Effector memory CD8-positive, alpha-beta T cell (primary cell): ENCODE measurements at regions not wholly inside any gene's neighbourhood (a gene's known extent, or its start where the extent isn't known, plus 50 kb on each side); places are given as distances from the start of the nearest gene placed in this dataset.

Experiments used
- ATAC-seq: fragments of 150-1000 bp; cut with Tn5 transposase; replicated peaks from 2 replicates; pipeline ENCODE4 v1.10.0; 2021; ENCODE audit warnings: mild to moderate bottlenecking, moderate library complexity
- DNase-seq, 3 experiments: peaks; one replicate each; pipeline ENCODE4 v3.0.0; 2021
- H3K27ac Mint-ChIP-seq, 2 donors: one replicate each; pipeline ENCODE4 v1.8.0; 2022; ENCODE audit warnings: mild to moderate bottlenecking in 2 of 2, mixed read lengths in 2 of 2, moderate library complexity in 2 of 2
- H3K27me3 Mint-ChIP-seq, 2 donors: one replicate each; pipeline ENCODE4 v1.8.0; 2022; ENCODE audit warnings: mixed read lengths in 2 of 2
- H3K36me3 Mint-ChIP-seq: one replicate; pipeline ENCODE4 v1.8.0; 2022; ENCODE audit warnings: mild to moderate bottlenecking, moderate library complexity, mixed read lengths; ENCODE audit not compliant: insufficient read depth
- H3K4me1 Mint-ChIP-seq, 2 donors: one replicate each; pipeline ENCODE4 v1.8.0; 2022; ENCODE audit warnings: low read depth in 2 of 2, mixed read lengths in 2 of 2
- H3K4me3 Mint-ChIP-seq, 2 donors: one replicate each; pipeline ENCODE4 v1.8.0; 2022; ENCODE audit warnings: mild to moderate bottlenecking in 2 of 2, mixed read lengths in 2 of 2, moderate library complexity in 2 of 2
- H3K9me3 Mint-ChIP-seq, 2 donors: one replicate each; pipeline ENCODE4 v1.8.0; 2022; ENCODE audit warnings: mixed read lengths in 2 of 2

DNA sequence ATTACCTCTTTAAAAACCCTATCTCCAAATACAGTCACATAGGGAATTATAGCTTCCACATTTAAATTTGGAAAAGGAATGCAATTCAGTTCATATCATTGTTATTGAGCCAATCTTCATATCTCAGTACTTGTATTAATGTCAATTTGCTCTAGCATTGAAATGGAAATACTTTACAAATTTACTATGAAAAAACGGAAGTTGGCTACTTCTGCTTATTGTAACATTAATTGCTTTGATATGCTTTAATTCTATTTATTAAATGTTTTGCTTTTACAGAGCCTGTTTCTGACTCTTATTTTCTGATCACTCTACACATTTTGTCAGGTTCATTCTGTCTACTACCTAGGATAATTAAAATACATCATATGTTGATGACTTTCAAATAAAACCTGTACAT, 412.6 kb downstream of the KCNJ3 start:
- peaks cover 3 to 37% of the 10 kb centered on the region in 2 donors for H3K9me3 Mint-ChIP-seq
- H3K27me3 Mint-ChIP-seq = no peaks in the 10 kb centered on the region
- H3K36me3 Mint-ChIP-seq = no peaks in the 10 kb centered on the region
- no peak overlapping the region for H3K4me3 Mint-ChIP-seq
- no peak overlapping the region for H3K27ac Mint-ChIP-seq
- no peaks in the 10 kb centered on the region for H3K4me1 Mint-ChIP-seq
- DNase-seq (no peak), ATAC-seq (no peak)

DNA sequence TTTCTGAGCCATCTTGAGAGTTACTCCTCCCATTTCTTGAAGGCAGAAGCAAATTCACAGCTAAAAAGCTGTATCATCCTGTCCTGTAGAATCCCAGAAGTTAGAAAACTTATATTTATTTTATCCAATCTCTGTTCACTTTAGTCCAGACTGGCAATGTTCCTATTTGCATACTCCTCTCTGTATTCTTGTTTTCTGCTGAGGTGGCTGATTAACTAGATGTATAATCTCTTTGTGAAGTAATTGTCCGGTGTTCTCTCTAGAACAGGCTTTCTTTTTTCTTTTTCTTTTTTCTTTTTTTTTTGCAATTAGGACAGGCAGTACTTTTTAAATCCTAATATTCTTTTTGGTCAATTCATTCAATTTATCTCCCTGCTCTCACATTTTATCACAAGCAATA, 411.0 kb downstream of the KCNJ3 start:
- no peak for ATAC-seq
- no peaks in the 10 kb centered on the region for H3K36me3 Mint-ChIP-seq

DNA sequence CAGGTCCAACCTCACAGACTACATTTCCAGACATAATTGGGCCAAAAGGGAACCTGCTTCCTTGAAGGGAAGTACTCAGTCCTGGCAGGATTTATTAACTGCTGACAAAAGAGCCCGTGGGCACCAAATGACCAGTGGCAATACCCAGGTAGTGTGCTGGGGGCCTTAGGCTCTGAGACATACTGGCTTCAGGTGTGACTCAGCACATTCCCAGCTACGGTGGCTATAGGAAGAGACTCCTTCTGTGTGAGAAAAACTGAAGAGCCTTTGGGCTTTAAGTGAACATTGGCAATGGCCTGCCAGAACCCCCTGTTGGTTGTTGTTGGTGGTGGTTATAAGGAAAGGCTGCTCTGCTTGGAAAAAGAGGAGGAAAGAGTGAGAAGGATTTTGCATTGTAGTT, 401.8 kb downstream of the KCNJ3 start:
- ATAC-seq = no peak
- H3K27me3 Mint-ChIP-seq = no peaks in the 10 kb centered on the region
- H3K27ac Mint-ChIP-seq = no peak overlapping the region
- H3K36me3 Mint-ChIP-seq = no peaks in the 10 kb centered on the region
- H3K4me3 Mint-ChIP-seq = no peak overlapping the region
- DNase-seq = no peak
- H3K9me3 Mint-ChIP-seq = peaks cover 12 to 18% of the 10 kb centered on the region in 2 donors
- H3K4me1 Mint-ChIP-seq = no peaks in the 10 kb centered on the region

More for the DNA sequence above, 411.0 kb downstream of the KCNJ3 start:
- Mint-ChIP-seq H3K4me3 (no peak overlapping the region), H3K4me1 (no peaks in the 10 kb centered on the region), H3K9me3 (peaks cover 1 to 29% of the 10 kb centered on the region in 2 donors), H3K27me3 (no peaks in the 10 kb centered on the region), H3K27ac (no peak overlapping the region)
- no peak for DNase-seq

DNA sequence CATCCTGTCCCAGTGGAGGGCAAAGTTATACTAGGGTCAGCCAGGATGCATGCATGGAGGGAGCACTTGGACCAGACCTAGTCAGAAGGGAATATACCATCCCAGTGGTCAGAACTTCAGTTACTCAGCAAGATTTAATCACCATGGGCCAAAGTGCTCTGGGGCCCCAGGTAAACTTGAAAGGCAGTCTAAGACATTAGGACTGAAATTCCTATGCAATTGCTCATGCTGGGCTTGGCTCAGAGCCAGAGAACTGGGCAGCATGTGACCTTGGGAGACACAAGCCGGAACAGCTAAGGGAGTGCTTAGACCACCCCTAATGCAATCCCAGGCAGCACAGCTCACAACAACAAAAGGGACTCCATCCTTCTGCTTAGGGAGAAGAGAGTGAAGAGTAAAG, 401.3 kb downstream of the KCNJ3 start:
- H3K4me1 Mint-ChIP-seq = no peaks in the 10 kb centered on the region
- peaks cover 12 to 18% of the 10 kb centered on the region in 2 donors for H3K9me3 Mint-ChIP-seq
- DNase-seq = no peak
- no peak overlapping the region for H3K27ac Mint-ChIP-seq
- H3K36me3 Mint-ChIP-seq = no peaks in the 10 kb centered on the region
- no peaks in the 10 kb centered on the region for H3K27me3 Mint-ChIP-seq
- ATAC-seq = no peak
- no peak overlapping the region for H3K4me3 Mint-ChIP-seq

DNA sequence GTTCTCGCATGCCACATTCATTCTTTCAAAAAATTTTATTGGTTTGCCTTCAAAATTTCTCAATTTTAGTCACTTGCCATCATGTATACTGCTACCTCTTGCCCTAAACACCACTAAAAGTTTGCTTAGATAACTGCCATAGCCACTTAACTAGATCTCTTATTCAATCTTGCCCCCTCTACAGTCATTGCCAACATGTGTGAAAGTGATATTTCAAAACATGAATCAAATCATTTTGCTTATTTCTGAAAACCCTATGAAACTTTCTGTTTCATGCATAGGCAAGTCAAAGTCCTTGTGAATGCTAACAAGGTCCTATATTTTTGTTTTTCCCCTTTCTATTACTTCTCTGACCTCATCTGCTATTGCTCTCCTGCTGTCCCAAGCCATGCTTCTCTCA, 397.1 kb downstream of the KCNJ3 start:
- Mint-ChIP-seq H3K36me3 (no peaks in the 10 kb centered on the region), H3K9me3 (peaks cover 12% of the 10 kb centered on the region in 2 donors), H3K27me3 (no peaks in the 10 kb centered on the region), H3K4me3 (no peak overlapping the region), H3K4me1 (no peaks in the 10 kb centered on the region), H3K27ac (no peak overlapping the region)
- DNase-seq (no peak), ATAC-seq (no peak)

DNA sequence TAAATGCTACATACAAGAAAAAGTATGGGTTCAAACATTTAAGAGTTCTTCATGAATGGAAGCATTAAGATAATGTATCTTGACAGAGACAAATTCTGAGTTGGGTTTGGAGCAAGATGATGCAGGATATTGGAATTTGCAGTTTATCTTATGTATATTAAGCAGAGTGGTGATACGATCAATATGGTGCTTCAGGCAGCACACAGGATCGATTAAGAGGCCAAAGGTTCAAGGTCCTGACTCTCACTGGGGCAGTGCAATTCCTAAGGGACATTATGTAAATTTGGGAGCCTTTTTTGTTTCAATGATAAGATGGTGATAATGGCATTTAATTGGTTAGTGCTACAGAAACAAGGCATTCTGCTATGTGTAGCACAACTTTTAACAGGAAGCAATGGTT, 381.9 kb downstream of the KCNJ3 start:
- Mint-ChIP-seq H3K36me3 (no peaks in the 10 kb centered on the region), H3K9me3 (peaks cover 0 to 7% of the 10 kb centered on the region in 2 donors), H3K4me1 (no peaks in the 10 kb centered on the region), H3K4me3 (no peak overlapping the region), H3K27me3 (no peaks in the 10 kb centered on the region), H3K27ac (no peak overlapping the region)
- DNase-seq = no peak
- ATAC-seq = no peak

DNA sequence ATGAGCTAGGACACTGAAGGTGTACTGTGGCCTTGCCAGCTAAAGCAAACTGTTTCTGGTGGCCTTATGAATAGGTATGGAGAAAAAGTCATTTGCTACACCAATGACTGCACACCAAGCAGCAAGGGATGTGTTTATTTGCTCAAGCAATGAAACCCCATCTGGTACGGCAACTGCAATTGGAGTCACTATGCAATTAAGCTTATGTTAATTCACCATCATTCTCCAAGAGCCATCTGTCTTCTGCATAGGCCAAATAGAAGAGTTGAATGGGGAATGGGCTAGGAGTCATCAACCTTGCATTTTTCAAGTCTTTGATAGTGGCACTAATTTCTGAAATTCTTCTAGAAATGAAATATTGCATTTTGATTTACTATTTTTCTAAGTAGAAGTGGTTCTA, 372.0 kb downstream of the KCNJ3 start:
- DNase-seq = no peak
- Mint-ChIP-seq H3K4me3 (no peak overlapping the region), H3K27ac (no peak overlapping the region), H3K4me1 (no peaks in the 10 kb centered on the region), H3K9me3 (peaks cover 6 to 14% of the 10 kb centered on the region in 2 donors), H3K36me3 (no peaks in the 10 kb centered on the region), H3K27me3 (no peaks in the 10 kb centered on the region)
- ATAC-seq = no peak

DNA sequence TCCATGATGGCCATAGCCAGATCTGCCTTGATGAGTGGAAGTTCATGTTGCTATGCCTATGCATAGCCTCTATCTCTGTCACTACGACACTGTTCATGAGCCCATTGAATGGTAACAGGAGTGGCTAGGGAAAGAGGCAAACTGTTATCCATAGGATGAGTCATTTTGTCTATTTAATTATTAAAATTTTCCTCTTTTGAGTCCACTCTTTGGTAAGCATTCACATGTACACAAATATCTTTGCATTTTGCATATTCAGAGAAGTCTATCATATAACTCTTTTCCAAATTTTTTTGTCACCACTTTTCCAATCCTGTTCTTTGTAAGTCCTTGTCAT, 364.4 kb downstream of the KCNJ3 start:
- H3K36me3 Mint-ChIP-seq = no peaks in the 10 kb centered on the region
- no peak for ATAC-seq
- H3K27me3 Mint-ChIP-seq = no peaks in the 10 kb centered on the region
- no peak overlapping the region for H3K27ac Mint-ChIP-seq
- no peaks in the 10 kb centered on the region for H3K4me1 Mint-ChIP-seq
- no peak overlapping the region for H3K4me3 Mint-ChIP-seq
- peaks cover 2 to 8% of the 10 kb centered on the region in 2 donors for H3K9me3 Mint-ChIP-seq
- no peak for DNase-seq

DNA sequence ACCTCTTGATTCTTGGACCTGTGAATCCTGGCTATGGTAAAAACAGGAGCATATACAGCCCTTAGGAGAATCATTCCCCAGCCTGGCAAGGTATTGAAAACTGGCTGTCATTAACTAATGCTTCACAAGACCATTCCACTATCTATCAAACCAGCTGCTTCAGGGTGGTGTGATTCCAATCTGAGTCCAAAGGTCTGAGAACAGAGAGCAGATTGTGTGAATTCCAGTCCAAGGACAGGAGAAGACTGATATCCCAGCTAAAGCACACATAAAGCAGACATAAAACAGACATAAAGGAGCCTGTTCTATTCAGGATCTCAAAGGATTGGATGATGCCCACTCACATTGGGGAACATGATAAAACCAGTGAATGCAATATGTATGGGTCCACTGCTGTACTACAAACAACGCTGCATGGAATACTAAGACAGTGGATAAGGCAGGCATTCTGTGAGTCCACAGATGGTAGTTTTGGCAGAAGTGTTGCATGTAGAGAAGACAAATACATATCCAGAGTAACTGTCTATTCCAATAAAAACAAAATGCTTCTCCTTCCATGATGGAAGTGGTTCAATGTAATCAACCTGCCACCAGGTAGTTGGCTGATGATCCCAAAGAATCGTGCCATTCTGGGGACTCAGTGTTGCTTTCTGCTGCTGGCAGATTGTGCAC, 363.9 kb downstream of the KCNJ3 start:
- H3K9me3 Mint-ChIP-seq = peaks cover 2 to 8% of the 10 kb centered on the region in 2 donors
- H3K36me3 Mint-ChIP-seq = no peaks in the 10 kb centered on the region

DNA sequence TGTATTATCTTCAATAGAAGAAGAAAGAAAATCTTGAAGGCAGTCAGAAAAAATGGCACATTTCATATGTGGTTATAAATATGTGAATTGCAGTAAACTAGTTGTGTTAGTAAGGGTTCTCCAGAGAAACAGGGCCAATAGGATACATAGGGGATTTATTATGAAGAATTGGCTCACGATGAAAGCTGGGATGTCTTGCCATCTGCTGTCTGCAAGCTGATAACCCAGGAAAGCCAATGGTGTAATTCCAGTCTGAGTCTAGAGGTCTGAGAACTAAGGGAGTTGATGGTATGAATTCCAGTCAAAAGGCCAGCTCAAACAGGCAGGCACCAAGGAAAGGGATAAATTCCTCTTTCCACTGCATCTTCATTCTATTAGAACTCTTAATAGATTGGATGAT, 362.4 kb downstream of the KCNJ3 start:
- no peaks in the 10 kb centered on the region for H3K36me3 Mint-ChIP-seq
- no peak for ATAC-seq

More for the DNA sequence above, 363.9 kb downstream of the KCNJ3 start:
- no peak overlapping the region for H3K27ac Mint-ChIP-seq
- ATAC-seq = no peak
- no peak overlapping the region for H3K4me3 Mint-ChIP-seq
- no peaks in the 10 kb centered on the region for H3K4me1 Mint-ChIP-seq
- DNase-seq = no peak
- H3K27me3 Mint-ChIP-seq = no peaks in the 10 kb centered on the region

DNA sequence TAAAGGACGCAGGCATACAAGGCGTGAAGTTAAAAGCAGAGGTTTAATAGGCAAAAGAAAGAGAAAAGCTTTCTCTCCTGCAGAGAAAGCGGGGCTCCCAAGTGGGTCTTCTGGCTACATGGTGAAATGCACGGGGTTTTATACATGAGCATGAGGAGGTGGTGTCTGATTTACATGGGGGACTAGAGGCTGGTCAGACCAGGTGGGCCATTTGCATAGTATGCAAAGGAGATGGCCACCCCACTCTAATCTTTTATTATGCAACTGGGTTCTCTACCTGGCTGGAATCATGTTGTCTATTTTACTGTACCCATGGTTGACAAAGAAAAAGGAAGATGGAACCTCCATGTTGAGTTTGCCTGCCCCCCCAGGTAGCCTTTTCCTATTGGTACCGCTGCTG, 356.2 kb downstream of the KCNJ3 start:
- H3K9me3 Mint-ChIP-seq = peaks cover 0 to 7% of the 10 kb centered on the region in 2 donors
- H3K27ac Mint-ChIP-seq = no peak overlapping the region
- DNase-seq (no peak), ATAC-seq (no peak)
- no peak overlapping the region for H3K4me3 Mint-ChIP-seq
- no peaks in the 10 kb centered on the region for H3K4me1 Mint-ChIP-seq
- H3K27me3 Mint-ChIP-seq = no peaks in the 10 kb centered on the region
- no peaks in the 10 kb centered on the region for H3K36me3 Mint-ChIP-seq

More for the DNA sequence above, 362.4 kb downstream of the KCNJ3 start:
- H3K27me3 Mint-ChIP-seq = no peaks in the 10 kb centered on the region
- peaks cover 0 to 4% of the 10 kb centered on the region in 2 donors for H3K9me3 Mint-ChIP-seq
- H3K4me3 Mint-ChIP-seq = no peak overlapping the region
- no peak for DNase-seq
- H3K27ac Mint-ChIP-seq = no peak overlapping the region
- H3K4me1 Mint-ChIP-seq = no peaks in the 10 kb centered on the region

DNA sequence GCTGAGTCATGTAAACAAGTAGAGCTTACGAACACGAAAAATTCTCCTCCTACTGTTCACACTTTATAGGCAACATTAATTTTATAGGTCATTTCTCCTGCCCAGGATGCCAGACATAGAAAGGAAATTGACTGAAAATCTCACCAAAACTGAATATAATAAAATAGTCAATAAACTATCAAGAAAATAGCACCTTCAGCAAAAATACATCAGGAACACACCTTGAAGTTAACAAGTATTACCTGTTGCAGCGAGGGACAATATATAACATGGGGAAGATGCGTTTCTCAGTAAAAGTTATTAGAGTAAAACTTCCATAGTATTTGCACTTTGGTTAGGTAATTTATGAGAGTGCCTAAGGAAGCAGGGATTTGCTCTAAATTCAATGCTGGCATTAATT, 344.6 kb downstream of the KCNJ3 start:
- Mint-ChIP-seq H3K36me3 (no peaks in the 10 kb centered on the region), H3K4me3 (no peak overlapping the region), H3K4me1 (no peaks in the 10 kb centered on the region), H3K27me3 (no peaks in the 10 kb centered on the region), H3K27ac (no peak overlapping the region), H3K9me3 (peaks cover 7 to 19% of the 10 kb centered on the region in 2 donors)
- ATAC-seq (no peak), DNase-seq (no peak)

DNA sequence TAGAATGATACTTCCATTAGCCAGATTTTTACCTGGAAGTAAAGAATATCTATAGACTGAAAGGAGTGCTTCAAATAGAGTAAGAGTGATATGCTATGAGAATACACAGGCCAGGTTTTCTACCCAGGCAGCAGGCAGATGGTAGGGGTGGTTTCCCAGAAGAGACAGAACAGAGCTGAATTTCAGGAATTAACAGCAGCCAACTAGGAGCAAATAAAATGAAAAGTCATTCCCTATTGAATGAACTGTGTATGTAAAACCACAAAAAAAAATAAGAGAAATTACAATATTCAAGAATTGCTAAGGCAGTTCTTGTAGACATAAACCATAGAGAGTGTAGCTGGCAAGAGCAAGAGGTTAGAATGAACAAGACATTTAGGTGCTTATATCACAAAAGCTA, 336.8 kb downstream of the KCNJ3 start:
- Mint-ChIP-seq H3K27me3 (no peaks in the 10 kb centered on the region), H3K9me3 (peaks cover 4 to 27% of the 10 kb centered on the region in 2 donors), H3K4me3 (no peak overlapping the region), H3K36me3 (no peaks in the 10 kb centered on the region), H3K4me1 (no peaks in the 10 kb centered on the region), H3K27ac (no peak overlapping the region)
- ATAC-seq (no peak), DNase-seq (no peak)

DNA sequence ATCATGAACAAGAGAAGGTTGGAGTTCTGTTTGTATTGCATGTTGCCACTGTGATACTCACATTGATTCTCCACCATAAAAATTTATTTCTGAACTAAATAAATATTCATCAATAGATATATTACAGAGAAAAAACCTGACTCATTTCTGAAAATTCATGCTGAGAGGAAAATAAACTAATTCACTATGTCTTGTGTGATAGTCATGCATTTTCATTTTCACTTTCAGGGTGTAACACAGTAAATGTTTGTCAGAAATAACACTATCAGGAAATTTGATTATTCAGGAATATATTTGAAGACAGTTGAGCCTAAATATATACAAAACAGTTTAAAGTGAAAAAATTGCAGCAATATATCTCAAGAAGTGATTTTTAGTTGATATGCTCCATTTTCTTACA, 335.2 kb downstream of the KCNJ3 start:
- no peaks in the 10 kb centered on the region for H3K36me3 Mint-ChIP-seq
- DNase-seq (no peak), ATAC-seq (no peak)
- no peak overlapping the region for H3K27ac Mint-ChIP-seq
- no peaks in the 10 kb centered on the region for H3K4me1 Mint-ChIP-seq
- no peak overlapping the region for H3K4me3 Mint-ChIP-seq
- peaks cover 6 to 30% of the 10 kb centered on the region in 2 donors for H3K9me3 Mint-ChIP-seq
- no peaks in the 10 kb centered on the region for H3K27me3 Mint-ChIP-seq

DNA sequence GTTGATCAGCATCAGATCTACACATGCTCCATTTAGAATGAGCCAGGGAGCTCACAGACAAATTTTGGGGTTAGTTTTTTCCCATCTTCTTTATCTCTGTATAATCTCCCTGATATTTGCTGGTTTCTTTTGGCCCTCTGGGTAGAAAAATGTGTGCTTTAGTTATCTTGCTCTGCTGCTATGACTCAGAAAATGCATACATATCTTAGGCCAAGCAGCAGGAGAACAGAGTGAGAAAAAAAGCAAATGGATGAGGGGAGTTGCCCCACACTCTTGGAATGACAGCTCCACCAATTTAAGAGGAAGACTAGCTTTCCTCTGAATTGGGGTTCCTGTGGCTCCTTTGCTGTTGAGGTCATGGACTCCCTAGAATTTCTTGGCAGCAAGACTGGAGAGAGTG, 331.8 kb downstream of the KCNJ3 start:
- H3K9me3 Mint-ChIP-seq = peaks cover 6 to 25% of the 10 kb centered on the region in 2 donors
- H3K4me3 Mint-ChIP-seq = no peak overlapping the region
- no peak for DNase-seq
- ATAC-seq = no peak
- no peaks in the 10 kb centered on the region for H3K27me3 Mint-ChIP-seq
- H3K36me3 Mint-ChIP-seq = no peaks in the 10 kb centered on the region
- no peak overlapping the region for H3K27ac Mint-ChIP-seq
- no peaks in the 10 kb centered on the region for H3K4me1 Mint-ChIP-seq
